Tibial nerve (tissue), 4 donors: ENCODE measurements at regions not wholly inside any gene's neighbourhood (a gene's known extent, or its start where the extent isn't known, plus 50 kb on each side); places are given as distances from the start of the nearest gene placed in this dataset.

Experiments
- EP300 ChIP-seq, 2 donors: sonication (generic); formaldehyde crosslinking; IDR thresholded peaks; one replicate each; pipeline ENCODE4 v1.6.1; 2017; ENCODE audit warnings: antibody characterized with exemption in 2 of 2, mild to moderate bottlenecking in 1 of 2
- POLR2A ChIP-seq, 2 donors: fragments of 450-650 bp; IDR thresholded peaks; one replicate each; pipeline ENCODE4 v1.6.1; 2017; ENCODE audit warnings: antibody characterized with exemption in 2 of 2, mild to moderate bottlenecking in 2 of 2, moderate library complexity in 2 of 2
- TF ChIP-seq, protein P1 (sequence below), 5 experiments: fragments of 200-600 bp in 3 of 5; fragments of 450-650 bp in 2 of 5; sonication (generic) in 3 of 5; IDR thresholded peaks; one replicate each; pipeline ENCODE4 v1.5.1; 2016 to 2019; ENCODE audit warnings: antibody characterized with exemption in 5 of 5, mild to moderate bottlenecking in 3 of 5, moderate library complexity in 2 of 5

DNA sequence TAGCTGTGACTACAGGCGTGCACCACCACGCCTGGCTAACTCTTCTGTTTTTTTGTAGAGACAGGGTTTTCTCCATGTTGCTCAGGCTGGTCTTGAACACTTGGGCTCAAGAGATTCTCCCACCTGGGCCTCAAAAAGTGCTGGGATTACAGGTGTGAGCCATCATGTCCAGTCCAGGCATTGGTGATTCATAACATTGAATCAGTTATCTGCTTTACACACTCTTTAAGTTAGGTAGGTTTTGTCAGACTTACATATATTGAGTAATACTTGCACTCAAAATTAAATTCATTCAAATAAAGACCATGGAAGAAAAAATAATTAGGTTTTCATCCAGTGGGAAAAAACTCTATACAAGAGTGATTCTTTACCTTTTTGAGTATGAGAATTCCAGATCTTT is 93.2 kb upstream of the XPO1 start:
- TF ChIP-seq, protein P1, sequence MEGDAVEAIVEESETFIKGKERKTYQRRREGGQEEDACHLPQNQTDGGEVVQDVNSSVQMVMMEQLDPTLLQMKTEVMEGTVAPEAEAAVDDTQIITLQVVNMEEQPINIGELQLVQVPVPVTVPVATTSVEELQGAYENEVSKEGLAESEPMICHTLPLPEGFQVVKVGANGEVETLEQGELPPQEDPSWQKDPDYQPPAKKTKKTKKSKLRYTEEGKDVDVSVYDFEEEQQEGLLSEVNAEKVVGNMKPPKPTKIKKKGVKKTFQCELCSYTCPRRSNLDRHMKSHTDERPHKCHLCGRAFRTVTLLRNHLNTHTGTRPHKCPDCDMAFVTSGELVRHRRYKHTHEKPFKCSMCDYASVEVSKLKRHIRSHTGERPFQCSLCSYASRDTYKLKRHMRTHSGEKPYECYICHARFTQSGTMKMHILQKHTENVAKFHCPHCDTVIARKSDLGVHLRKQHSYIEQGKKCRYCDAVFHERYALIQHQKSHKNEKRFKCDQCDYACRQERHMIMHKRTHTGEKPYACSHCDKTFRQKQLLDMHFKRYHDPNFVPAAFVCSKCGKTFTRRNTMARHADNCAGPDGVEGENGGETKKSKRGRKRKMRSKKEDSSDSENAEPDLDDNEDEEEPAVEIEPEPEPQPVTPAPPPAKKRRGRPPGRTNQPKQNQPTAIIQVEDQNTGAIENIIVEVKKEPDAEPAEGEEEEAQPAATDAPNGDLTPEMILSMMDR (IDR thresholded peaks at IDR 0.05) = no peak
- TF ChIP-seq EP300 (IDR thresholded peaks at IDR 0.05) (no peak), POLR2A (IDR thresholded peaks at IDR 0.05) (no peak)
